IPS DF 6.9 (cell line): ENCODE measurements at regions not wholly inside any gene's neighbourhood (a gene's known extent, or its start where the extent isn't known, plus 50 kb on each side); places are given as distances from the start of the nearest gene placed in this dataset.

Source experiments
- DNase-seq: peaks from one replicate; pipeline ENCODE4 v3.0.0-alpha.2; 2013; ENCODE audit warnings: low read depth, low spot score
- H3K27ac ChIP-seq: one replicate; pipeline ENCODE4 v1.5.1; 2013; ENCODE audit warnings: low read length, control low read depth
- H3K27me3 ChIP-seq: 2 replicates; pipeline ENCODE4 v1.6.1; 2013; ENCODE audit warnings: mild to moderate bottlenecking, low read length; ENCODE audit not compliant: control insufficient read depth, insufficient read depth
- H3K36me3 ChIP-seq: 2 replicates; pipeline ENCODE4 v1.6.1; 2013; ENCODE audit warnings: low read length; ENCODE audit not compliant: control insufficient read depth, insufficient read depth
- H3K4me1 ChIP-seq: 2 replicates; pipeline ENCODE4 v1.6.1; 2013; ENCODE audit warnings: low read length; ENCODE audit not compliant: control insufficient read depth, insufficient read depth
- H3K4me3 ChIP-seq: 2 replicates; pipeline ENCODE4 v1.5.1; 2013; ENCODE audit warnings: mild to moderate bottlenecking, low read length
- H3K9me3 ChIP-seq: 2 replicates; pipeline ENCODE4 v1.6.1; 2013; ENCODE audit warnings: low read length, inconsistent platforms; ENCODE audit not compliant: control insufficient read depth, insufficient read depth
- WGBS: extraction: QIAGEN DNeasy Blood & Tissue Kit; methylation state at CpG from one replicate; pipeline ENCODE4 v1.1.7; 2013; ENCODE audit warnings: mixed read lengths, missing lambda C conversion rate; ENCODE audit not compliant: insufficient read length, insufficient coverage; 5-methylcytosine and 5-hydroxymethylcytosine counted together

- Histone ChIP-seq H3K27me3 (peaks cover 41% of the 10 kb centered on the region), H3K36me3 (no peaks in the 10 kb centered on the region), H3K4me3 (no peak overlapping the region), H3K27ac (no peak overlapping the region), H3K9me3 (no peaks in the 10 kb centered on the region), H3K4me1 (peaks cover 6% of the 10 kb centered on the region; the same call in 1 of the 2 replicates)
- WGBS = no CpG with 5 or more reads among the region's 28 CpGs
- DNase-seq = no peak
These were observed 124.2 kb downstream of the TMEM161B start for GRCh38 chr5:88144219-88145001.

DNA sequence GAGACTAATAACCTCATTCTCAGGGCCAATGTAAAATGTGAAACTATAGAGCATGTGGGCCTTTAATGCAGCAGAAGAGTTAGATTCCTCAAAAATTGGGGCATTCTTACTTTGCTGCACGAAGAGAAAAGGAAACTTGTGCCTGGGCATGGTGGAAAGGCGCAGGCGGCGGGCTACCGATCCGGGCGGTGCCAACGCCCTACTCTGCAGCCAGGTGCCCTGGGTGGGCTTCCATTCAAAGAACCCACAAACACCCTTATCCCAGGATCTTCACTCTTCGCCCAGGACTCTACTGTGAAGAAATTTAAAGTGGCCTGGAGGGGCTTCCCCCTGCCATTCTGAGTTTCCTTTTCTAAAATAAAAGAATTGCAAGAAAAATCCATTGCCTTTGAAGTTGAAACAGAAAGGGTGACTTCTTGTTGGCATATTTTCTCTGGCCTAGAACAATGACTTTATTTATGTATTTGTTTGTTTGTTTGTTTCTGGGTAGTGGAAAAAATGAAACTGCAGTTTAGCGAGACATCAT is 124.9 kb downstream of the TMEM161B start:
- Histone ChIP-seq H3K9me3 (no peaks in the 10 kb centered on the region), H3K4me1 (peaks cover 6% of the 10 kb centered on the region; the same call in 1 of the 2 replicates), H3K27ac (no peak overlapping the region), H3K36me3 (no peaks in the 10 kb centered on the region), H3K27me3 (peaks cover 41% of the 10 kb centered on the region), H3K4me3 (no peak overlapping the region)
- WGBS = no CpG with 5 or more reads among the region's 10 CpGs
- DNase-seq = no peak

DNA sequence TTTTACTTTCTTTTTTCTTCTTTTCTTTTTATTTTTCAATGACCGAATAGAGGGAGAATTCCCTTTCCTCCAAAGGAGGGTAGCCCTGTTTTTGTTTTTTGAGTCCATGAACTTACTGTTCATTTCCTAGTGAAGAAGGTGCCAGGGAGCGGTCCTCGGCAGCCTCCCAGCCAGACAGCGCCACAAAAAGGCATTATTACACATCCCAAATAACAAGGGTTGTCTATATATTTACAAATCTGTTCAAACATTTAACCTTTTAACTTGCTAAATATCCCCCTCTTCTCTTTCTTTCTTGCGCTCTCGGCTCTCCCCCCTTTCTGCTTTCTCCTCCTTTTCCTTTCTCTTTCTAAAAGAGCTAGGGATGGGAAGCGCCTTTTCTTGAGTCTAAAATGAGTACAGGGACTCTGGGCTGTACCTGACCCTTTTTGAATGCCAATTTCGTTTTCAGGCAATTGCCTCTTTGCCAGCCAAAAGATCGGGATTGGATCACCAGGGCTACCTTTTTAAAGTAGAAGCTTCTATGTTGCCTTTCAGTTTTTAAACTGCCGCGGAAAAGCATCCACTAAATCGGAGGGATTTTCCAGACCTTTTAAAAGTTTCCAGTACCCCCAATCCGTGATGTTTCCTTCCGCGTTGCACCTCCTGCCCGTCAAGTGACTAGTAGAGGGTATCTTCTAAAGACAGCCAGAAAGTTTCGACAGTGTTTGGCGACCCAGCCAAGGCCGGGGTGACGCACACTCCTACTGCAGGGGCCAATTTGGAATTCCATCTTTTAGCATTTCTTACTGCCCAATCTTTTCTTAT is 125.6 kb downstream of the TMEM161B start:
- H3K36me3 ChIP-seq = no peaks in the 10 kb centered on the region
- WGBS = no CpG with 5 or more reads among the region's 20 CpGs
- no peak overlapping the region for H3K27ac ChIP-seq
- H3K4me1 ChIP-seq = peaks cover 6% of the 10 kb centered on the region; the same call in 1 of the 2 replicates
- no peak overlapping the region for H3K4me3 ChIP-seq
- H3K27me3 ChIP-seq = peaks cover 41% of the 10 kb centered on the region
- DNase-seq = no peak
- H3K9me3 ChIP-seq = no peaks in the 10 kb centered on the region

DNA sequence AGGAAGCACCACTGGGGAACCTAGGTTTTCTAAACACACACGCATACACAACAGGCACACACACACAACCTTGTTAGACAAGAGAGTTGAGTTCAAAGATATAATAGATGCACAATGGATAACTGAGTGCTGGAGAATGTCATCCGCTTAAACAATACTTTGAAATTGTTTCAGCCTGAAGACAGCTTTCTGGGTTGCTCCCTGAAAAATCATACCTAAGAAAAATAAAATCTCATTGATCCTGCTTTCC is 126.1 kb downstream of the TMEM161B start:
- H3K9me3 ChIP-seq = no peaks in the 10 kb centered on the region
- H3K4me3 ChIP-seq = no peak overlapping the region
- DNase-seq = no peak
- peaks cover 41% of the 10 kb centered on the region for H3K27me3 ChIP-seq
- no peaks in the 10 kb centered on the region for H3K36me3 ChIP-seq
- H3K4me1 ChIP-seq = peaks cover 6% of the 10 kb centered on the region; the same call in 1 of the 2 replicates
- no peak overlapping the region for H3K27ac ChIP-seq
- WGBS = no CpG with 5 or more reads among the region's 2 CpGs

DNA sequence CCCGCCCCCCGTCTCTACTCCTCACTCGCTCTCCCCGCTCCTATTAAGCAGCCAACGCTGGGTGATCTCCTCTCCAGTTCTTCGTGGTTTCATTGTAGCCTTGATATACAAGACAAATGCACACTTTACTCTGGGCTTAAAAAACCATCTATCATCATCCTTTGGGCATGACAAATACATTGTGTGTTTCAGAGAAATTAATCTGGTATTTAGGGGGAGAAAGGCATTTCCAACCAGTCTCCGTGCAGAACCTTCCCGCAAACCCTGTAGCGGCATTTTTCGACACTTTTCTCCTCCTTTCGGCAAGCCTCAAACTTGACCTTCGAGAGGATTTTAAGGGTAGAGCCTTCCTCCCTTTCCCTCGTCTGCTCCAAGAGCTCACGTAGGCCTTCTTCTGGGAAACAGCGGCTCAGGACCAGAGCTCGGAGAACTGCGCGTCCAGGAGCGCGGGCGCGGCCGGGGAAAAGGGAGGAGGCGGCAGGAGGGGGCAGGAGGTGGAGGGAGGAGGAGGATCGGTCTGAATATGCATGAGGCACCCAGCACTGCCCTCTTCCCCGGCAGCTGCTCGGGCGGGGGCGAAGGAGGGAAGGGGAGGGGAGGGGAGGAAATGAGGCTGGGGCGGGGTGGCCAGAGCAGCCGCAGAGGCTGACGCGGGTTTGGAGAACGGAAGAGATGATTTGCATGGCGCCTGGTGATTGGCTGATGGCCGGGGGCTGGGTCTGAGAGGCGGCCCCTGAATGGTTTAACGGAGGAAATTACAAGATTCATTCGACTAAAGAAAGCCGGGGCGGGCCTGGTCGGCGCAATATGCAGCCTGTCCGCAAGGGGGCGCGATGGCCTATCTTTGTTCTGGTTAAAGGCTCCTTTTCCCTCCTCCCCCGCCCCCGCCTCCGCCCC is 127.5 kb downstream of the TMEM161B start:
- no CpG with 5 or more reads among the region's 49 CpGs for WGBS
- peak; percentile 91 for DNase-seq
- Histone ChIP-seq H3K36me3 (no peaks in the 10 kb centered on the region), H3K4me1 (peaks cover 5% of the 10 kb centered on the region; the same call in 1 of the 2 replicates), H3K9me3 (no peaks in the 10 kb centered on the region), H3K4me3 (peak overlapping the region; percentile 34; the same call in 1 of the 2 replicates), H3K27ac (no peak overlapping the region), H3K27me3 (peaks cover 39% of the 10 kb centered on the region)

- no peak for DNase-seq
- Histone ChIP-seq H3K4me1 (0 out of 2 replicates have a peak, but pooled peaks cover 4% of the 10 kb centered on the region), H3K27ac (no peak overlapping the region), H3K4me3 (peak overlapping the region; percentile 34; the same call in 1 of the 2 replicates), H3K27me3 (peaks cover 33% of the 10 kb centered on the region), H3K36me3 (no peaks in the 10 kb centered on the region), H3K9me3 (no peaks in the 10 kb centered on the region)
- no CpG with 5 or more reads among the region's 15 CpGs for WGBS
These were observed 128.2 kb downstream of the TMEM161B start for GRCh38 chr5:88140396-88140855.

- no peak overlapping the region for H3K27ac ChIP-seq
- H3K27me3 ChIP-seq = no peaks in the 10 kb centered on the region
- H3K4me3 ChIP-seq = no peak overlapping the region
- DNase-seq = no peak
- no peaks in the 10 kb centered on the region for H3K4me1 ChIP-seq
- no CpG with 5 or more reads among the region's 5 CpGs for WGBS
- no peaks in the 10 kb centered on the region for H3K36me3 ChIP-seq
- no peaks in the 10 kb centered on the region for H3K9me3 ChIP-seq
These were observed 138.3 kb downstream of the TMEM161B start for GRCh38 chr5:88130211-88130815.

DNA sequence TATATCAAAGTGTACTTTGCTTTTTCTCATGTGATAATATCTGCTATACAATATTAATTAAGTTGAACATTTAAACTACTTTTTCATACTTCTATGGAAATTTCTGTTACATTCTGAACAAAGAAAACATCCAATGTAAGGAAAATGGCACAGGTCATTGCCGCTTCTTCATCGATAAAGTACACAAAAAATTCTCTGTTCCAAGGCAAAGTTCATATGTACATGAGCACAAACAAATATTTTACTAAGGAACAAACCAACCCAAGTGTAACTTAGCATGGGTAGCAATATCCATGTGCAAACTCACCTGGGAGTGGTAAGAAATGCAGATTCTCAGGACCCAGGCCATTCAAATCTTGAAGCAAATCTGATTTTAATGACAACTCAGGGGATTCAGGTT is 139.8 kb downstream of the TMEM161B start:
- Histone ChIP-seq H3K4me3 (no peak overlapping the region), H3K9me3 (no peaks in the 10 kb centered on the region), H3K27me3 (no peaks in the 10 kb centered on the region), H3K4me1 (no peaks in the 10 kb centered on the region), H3K27ac (no peak overlapping the region), H3K36me3 (no peaks in the 10 kb centered on the region)
- DNase-seq = no peak
- no CpG with 5 or more reads among the region's 2 CpGs for WGBS

DNA sequence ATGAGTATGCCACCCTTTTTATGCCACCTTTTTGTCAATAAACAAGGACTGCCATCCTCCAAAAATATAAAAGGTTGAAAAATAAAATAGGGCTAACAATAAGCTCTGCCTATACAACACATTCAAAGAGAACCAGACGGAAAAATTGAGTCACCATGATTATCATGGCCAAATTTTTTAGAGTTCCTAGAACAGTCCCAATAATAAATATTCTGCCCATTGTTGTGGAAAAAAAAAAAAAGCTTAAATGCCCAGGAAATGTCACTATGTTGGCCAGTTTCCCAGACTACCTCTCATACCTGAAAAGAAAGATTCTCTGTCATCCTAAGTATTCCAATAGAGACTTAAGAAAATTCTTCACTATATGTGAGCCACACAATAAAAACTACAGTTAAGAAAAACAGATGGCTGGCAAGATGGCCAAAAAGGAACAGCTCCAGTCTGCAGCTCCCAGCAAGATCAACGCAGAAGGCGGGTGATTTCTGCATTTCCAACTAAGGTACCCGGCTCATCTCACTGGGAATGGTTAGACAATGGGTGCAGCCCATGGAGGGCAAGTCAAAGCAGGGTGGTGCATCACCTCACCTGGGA is 149.0 kb downstream of the TMEM161B start:
- Histone ChIP-seq H3K4me1 (no peaks in the 10 kb centered on the region), H3K27me3 (no peaks in the 10 kb centered on the region), H3K27ac (no peak overlapping the region), H3K36me3 (no peaks in the 10 kb centered on the region), H3K9me3 (no peaks in the 10 kb centered on the region), H3K4me3 (no peak overlapping the region)
- no CpG with 5 or more reads among the region's 4 CpGs for WGBS
- no peak for DNase-seq
